Astrocyte (in vitro differentiated cells and primary cell): ENCODE measurements at regions not wholly inside any gene's neighbourhood (a gene's known extent, or its start where the extent isn't known, plus 50 kb on each side); places are given as distances from the start of the nearest gene placed in this dataset.
"Not testable (repeated sequence)": the region's sequence is repeated elsewhere in the genome, so short reads cannot be mapped to it uniquely, and the experiment has no call there.

Source experiments
- DNase-seq: peaks from one replicate; pipeline ENCODE4 v3.0.0-alpha.2; 2010; ENCODE audit warnings: low read depth
- FAIRE-seq: peaks from 2 replicates; lab custom pipeline; 2011; peaks lifted over from hg19 to GRCh38; lab: Jason Lieb, UNC
- H2AFZ ChIP-seq: 2 replicates; pipeline ENCODE4 v1.6.0; 2012; ENCODE audit warnings: low read depth, low read length, inconsistent platforms
- H3K27ac ChIP-seq: 2 replicates; pipeline ENCODE4 v1.5.1; 2011; ENCODE audit warnings: low read depth, low read length, inconsistent platforms
- H3K27me3 ChIP-seq: 2 replicates; pipeline ENCODE4 v1.6.0; 2011; ENCODE audit warnings: low read length, inconsistent platforms; ENCODE audit not compliant: insufficient read depth
- H3K36me3 ChIP-seq: 2 replicates; pipeline ENCODE4 v1.5.1; 2011; ENCODE audit warnings: low read length, inconsistent platforms; ENCODE audit not compliant: insufficient read depth
- H3K4me1 ChIP-seq: 2 replicates; pipeline ENCODE4 v1.5.1; 2011; ENCODE audit warnings: low read length, inconsistent platforms; ENCODE audit not compliant: insufficient read depth
- H3K4me2 ChIP-seq: 2 replicates; pipeline ENCODE4 v1.6.0; 2012; ENCODE audit warnings: low read length, inconsistent platforms
- H3K4me3 ChIP-seq: 2 replicates; pipeline ENCODE4 v1.5.1; 2011; ENCODE audit warnings: low read depth, mild to moderate bottlenecking, low read length, inconsistent platforms; ENCODE audit not compliant: insufficient read depth
- H3K79me2 ChIP-seq: 2 replicates; pipeline ENCODE4 v1.6.0; 2012; ENCODE audit warnings: mild to moderate bottlenecking, low read length, inconsistent platforms; ENCODE audit not compliant: insufficient read depth
- H3K9ac ChIP-seq: 2 replicates; pipeline ENCODE4 v1.6.0; 2012; ENCODE audit warnings: mild to moderate bottlenecking, low read length, inconsistent platforms
- H3K9me3 ChIP-seq: 2 replicates; pipeline ENCODE4 v1.5.1; 2012; ENCODE audit warnings: low read depth, mild to moderate bottlenecking, low read length, inconsistent platforms; ENCODE audit not compliant: insufficient read depth
- H4K20me1 ChIP-seq: 2 replicates; pipeline ENCODE4 v1.6.0; 2012; ENCODE audit warnings: low read length, inconsistent platforms; ENCODE audit not compliant: insufficient read depth
- H3K27ac Mint-ChIP-seq: one replicate; pipeline ENCODE4 v1.8.0; 2021; ENCODE audit warnings: mild to moderate bottlenecking, mixed read lengths; ENCODE audit not compliant: unreplicated experiment
- H3K27me3 Mint-ChIP-seq: one replicate; pipeline ENCODE4 v1.8.0; 2021; ENCODE audit warnings: low read depth, mixed read lengths; ENCODE audit not compliant: unreplicated experiment
- H3K36me3 Mint-ChIP-seq: one replicate; pipeline ENCODE4 v1.8.0; 2021; ENCODE audit warnings: low read depth, mixed read lengths; ENCODE audit not compliant: unreplicated experiment
- H3K4me1 Mint-ChIP-seq: one replicate; pipeline ENCODE4 v1.8.0; 2021; ENCODE audit warnings: low read depth, mixed read lengths; ENCODE audit not compliant: unreplicated experiment
- H3K4me3 Mint-ChIP-seq: one replicate; pipeline ENCODE4 v1.8.0; 2021; ENCODE audit warnings: mild to moderate bottlenecking, moderate library complexity, mixed read lengths; ENCODE audit not compliant: unreplicated experiment
- H3K9me3 Mint-ChIP-seq: one replicate; pipeline ENCODE4 v1.8.0; 2021; ENCODE audit warnings: mild to moderate bottlenecking, mixed read lengths; ENCODE audit not compliant: unreplicated experiment
- EZH2 ChIP-seq: IDR thresholded peaks from 2 replicates; pipeline ENCODE4 v1.6.1; 2012; ENCODE audit warnings: mild to moderate bottlenecking, low read length, inconsistent platforms; ENCODE audit not compliant: insufficient read depth
- TF ChIP-seq, protein P1 (sequence below): IDR thresholded peaks from 2 replicates; pipeline ENCODE4 v1.5.1; 2011; ENCODE audit warnings: low read depth, mild to moderate bottlenecking, inconsistent platforms, low read length, moderate library complexity; ENCODE audit not compliant: insufficient read depth

DNA sequence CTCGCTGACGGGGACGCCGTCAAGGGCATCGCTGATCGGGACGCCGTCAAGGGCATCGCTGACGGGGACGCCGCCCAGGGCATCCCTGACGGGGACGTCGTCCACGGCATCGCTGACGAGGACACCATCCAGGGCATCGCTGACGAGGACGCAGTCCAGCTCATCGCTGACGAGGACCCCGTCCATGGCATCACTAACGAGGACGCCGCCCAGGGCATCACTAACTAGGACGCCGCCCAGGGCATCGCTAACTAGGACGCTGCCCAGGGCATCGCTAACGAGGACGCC, 945.2 kb downstream of the TUBA3C start:
- Histone ChIP-seq H3K9ac (no peak overlapping the region), H3K27me3 (no peaks in the 10 kb centered on the region), H3K36me3 (no peaks in the 10 kb centered on the region), H3K4me3 (no peak overlapping the region), H3K4me1 (no peaks in the 10 kb centered on the region), H4K20me1 (no peaks in the 10 kb centered on the region), H3K4me2 (no peak overlapping the region), H3K79me2 (no peaks in the 10 kb centered on the region), H3K9me3 (peaks cover 3% of the 10 kb centered on the region), H3K27ac (no peak overlapping the region), H2AFZ (no peak overlapping the region)
- TF ChIP-seq, protein P1, sequence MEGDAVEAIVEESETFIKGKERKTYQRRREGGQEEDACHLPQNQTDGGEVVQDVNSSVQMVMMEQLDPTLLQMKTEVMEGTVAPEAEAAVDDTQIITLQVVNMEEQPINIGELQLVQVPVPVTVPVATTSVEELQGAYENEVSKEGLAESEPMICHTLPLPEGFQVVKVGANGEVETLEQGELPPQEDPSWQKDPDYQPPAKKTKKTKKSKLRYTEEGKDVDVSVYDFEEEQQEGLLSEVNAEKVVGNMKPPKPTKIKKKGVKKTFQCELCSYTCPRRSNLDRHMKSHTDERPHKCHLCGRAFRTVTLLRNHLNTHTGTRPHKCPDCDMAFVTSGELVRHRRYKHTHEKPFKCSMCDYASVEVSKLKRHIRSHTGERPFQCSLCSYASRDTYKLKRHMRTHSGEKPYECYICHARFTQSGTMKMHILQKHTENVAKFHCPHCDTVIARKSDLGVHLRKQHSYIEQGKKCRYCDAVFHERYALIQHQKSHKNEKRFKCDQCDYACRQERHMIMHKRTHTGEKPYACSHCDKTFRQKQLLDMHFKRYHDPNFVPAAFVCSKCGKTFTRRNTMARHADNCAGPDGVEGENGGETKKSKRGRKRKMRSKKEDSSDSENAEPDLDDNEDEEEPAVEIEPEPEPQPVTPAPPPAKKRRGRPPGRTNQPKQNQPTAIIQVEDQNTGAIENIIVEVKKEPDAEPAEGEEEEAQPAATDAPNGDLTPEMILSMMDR: no peak
- no peak for TF ChIP-seq EZH2
- Mint-ChIP-seq H3K27ac (no peak overlapping the region), H3K9me3 (peaks cover 5% of the 10 kb centered on the region), H3K27me3 (no peaks in the 10 kb centered on the region), H3K36me3 (no peaks in the 10 kb centered on the region), H3K4me3 (no peak overlapping the region), H3K4me1 (no peaks in the 10 kb centered on the region)
- DNase-seq (no peak), FAIRE-seq (no peak)

DNA sequence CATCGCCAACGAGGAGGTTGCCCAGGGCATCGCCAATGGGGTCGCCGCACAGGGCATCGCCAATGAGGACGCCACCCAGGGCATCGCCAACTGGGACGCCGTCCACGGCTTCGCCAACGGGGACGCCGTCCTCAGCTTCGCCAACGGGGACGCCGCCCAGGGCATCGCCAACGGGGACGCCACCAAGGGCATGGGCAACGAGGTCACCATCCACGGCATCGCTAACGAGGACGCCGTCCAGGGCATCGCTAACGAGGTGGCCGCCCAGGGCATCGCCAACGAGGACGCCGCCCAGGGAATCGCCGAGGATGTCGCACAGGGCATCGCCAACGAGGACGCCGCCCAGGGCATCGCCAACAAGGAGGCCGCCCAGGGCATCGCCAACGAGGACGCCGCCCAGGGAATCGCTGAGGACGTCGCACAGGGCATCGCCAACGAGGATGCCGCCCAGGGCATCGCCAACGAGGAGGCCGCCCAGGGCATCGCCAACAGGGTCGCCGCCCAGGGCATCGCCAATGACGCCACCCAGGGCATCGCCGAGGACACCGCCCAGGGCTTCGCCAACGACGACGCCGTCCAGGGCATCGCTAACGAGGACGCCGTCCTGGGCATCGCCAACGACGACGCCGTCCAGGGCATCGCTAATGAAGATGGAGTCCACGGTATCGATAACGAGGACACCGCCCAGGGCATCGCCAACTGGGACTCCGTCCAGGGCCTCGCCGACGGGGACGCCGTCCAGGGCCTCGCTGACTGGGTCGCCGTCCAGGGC, 945.7 kb downstream of the TUBA3C start:
- H3K9me3 ChIP-seq: peaks cover 3% of the 10 kb centered on the region
- Mint-ChIP-seq H3K27ac (no peak overlapping the region), H3K4me1 (no peaks in the 10 kb centered on the region), H3K4me3 (no peak overlapping the region), H3K36me3 (no peaks in the 10 kb centered on the region), H3K9me3 (peaks cover 3% of the 10 kb centered on the region), H3K27me3 (no peaks in the 10 kb centered on the region)
- H2AFZ ChIP-seq: no peak overlapping the region
- DNase-seq: no peak
- H3K4me2 ChIP-seq: no peak overlapping the region
- H4K20me1 ChIP-seq: no peaks in the 10 kb centered on the region
- no peaks in the 10 kb centered on the region for H3K79me2 ChIP-seq
- TF ChIP-seq, protein P1: no peak
- TF ChIP-seq EZH2: no peak
- FAIRE-seq: no peak
- H3K4me1 ChIP-seq: no peaks in the 10 kb centered on the region
- H3K27ac ChIP-seq: no peak overlapping the region
- no peak overlapping the region for H3K9ac ChIP-seq
- no peaks in the 10 kb centered on the region for H3K36me3 ChIP-seq
- no peak overlapping the region for H3K4me3 ChIP-seq
- no peaks in the 10 kb centered on the region for H3K27me3 ChIP-seq

DNA sequence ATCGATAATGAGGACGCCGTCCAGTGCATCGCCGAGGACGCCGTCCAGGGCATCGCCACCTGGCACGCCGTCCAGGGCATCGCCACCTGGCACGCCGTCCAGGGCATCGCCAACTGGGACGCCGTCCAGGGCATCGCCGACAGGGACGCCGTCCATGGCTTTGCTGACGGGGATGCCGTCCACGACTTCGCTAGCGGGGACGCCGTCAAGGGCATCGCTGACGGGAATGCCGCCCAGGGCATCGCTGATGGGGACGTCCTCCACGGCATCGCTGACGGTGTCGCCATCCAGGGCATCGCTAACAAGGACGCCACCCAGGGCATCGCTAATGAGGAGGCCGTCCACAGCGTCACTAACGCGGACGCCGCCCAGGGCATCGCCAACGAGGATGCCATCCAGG, 946.5 kb downstream of the TUBA3C start:
- Mint-ChIP-seq H3K27ac (no peak overlapping the region), H3K9me3 (peaks cover 3% of the 10 kb centered on the region), H3K27me3 (no peaks in the 10 kb centered on the region), H3K4me3 (no peak overlapping the region), H3K4me1 (no peaks in the 10 kb centered on the region), H3K36me3 (no peaks in the 10 kb centered on the region)
- Histone ChIP-seq H3K27me3 (no peaks in the 10 kb centered on the region), H3K4me1 (no peaks in the 10 kb centered on the region), H3K79me2 (no peaks in the 10 kb centered on the region), H4K20me1 (no peaks in the 10 kb centered on the region), H3K4me3 (no peak overlapping the region), H3K4me2 (no peak overlapping the region), H3K9ac (no peak overlapping the region), H2AFZ (no peak overlapping the region), H3K9me3 (peaks cover 3% of the 10 kb centered on the region), H3K27ac (no peak overlapping the region), H3K36me3 (no peaks in the 10 kb centered on the region)
- FAIRE-seq (no peak), DNase-seq (no peak)
- TF ChIP-seq, protein P1: no peak
- TF ChIP-seq EZH2: no peak

DNA sequence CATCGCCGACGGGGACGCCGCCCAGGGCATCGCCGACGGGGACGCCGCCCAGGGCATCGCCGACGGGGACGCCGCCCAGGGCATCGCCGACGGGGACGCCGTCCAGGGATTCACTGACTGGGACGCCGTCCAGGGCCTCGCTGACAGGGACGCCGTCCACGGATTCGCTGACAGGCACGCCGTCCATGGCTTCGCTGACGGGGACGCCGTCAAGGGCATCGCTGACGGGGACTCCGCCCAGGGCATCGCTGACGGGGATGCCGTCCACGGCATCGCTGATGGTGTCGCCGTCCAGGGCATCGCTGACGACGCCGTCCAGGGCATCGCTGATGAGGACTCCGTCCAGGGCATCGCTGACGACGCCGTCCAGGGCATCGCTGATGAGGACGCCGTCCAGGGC, 947.2 kb downstream of the TUBA3C start:
- not testable (repeated sequence) for H3K27me3 ChIP-seq, H3K4me1 ChIP-seq, H3K36me3 ChIP-seq, H3K27ac ChIP-seq, H3K9ac ChIP-seq, FAIRE-seq, H2AFZ ChIP-seq, DNase-seq, H3K36me3 Mint-ChIP-seq, H3K4me1 Mint-ChIP-seq, H3K79me2 ChIP-seq, H3K4me3 Mint-ChIP-seq, H3K27me3 Mint-ChIP-seq, H3K9me3 ChIP-seq, H3K27ac Mint-ChIP-seq, H3K9me3 Mint-ChIP-seq, H3K4me2 ChIP-seq, H4K20me1 ChIP-seq, H3K4me3 ChIP-seq
